Upper lobe of left lung (tissue), 6 donors: ENCODE measurements at regions not wholly inside any gene's neighbourhood (a gene's known extent, or its start where the extent isn't known, plus 50 kb on each side); places are given as distances from the start of the nearest gene placed in this dataset.

Source experiments
- ATAC-seq, 2 donors: fragments of 200-7000 bp; cut with Tn5 transposase; one replicate each; pipeline ENCODE4 v1.9.1; 2022; ENCODE audit warnings: mild to moderate bottlenecking in 2 of 2, moderate library complexity in 2 of 2; ENCODE audit not compliant: low FRiP score in 2 of 2
- DNase-seq, 2 donors: peaks; one replicate each; pipeline ENCODE4 v3.0.0-alpha.2; 2019 to 2020
- H3K27ac ChIP-seq, 4 donors: fragments of 200-600 bp; sonication (generic); one replicate each; pipeline ENCODE4 v1.5.1; 2016 to 2019
- H3K27me3 ChIP-seq, 4 donors: fragments of 200-600 bp; sonication (generic); one replicate each; pipeline ENCODE4 v1.5.1; 2017 to 2019
- H3K36me3 ChIP-seq, 4 donors: fragments of 200-600 bp; sonication (generic); one replicate each; pipeline ENCODE4 v1.5.1; 2016 to 2019
- H3K4me1 ChIP-seq, 4 donors: fragments of 200-600 bp; sonication (generic); one replicate each; pipeline ENCODE4 v1.5.1; 2018 to 2019
- H3K4me3 ChIP-seq, 4 donors: fragments of 200-600 bp; sonication (generic); one replicate each; pipeline ENCODE4 v1.5.1; 2017 to 2019; ENCODE audit warnings: mild to moderate bottlenecking in 2 of 4, moderate library complexity in 1 of 4
- H3K9me3 ChIP-seq, 4 donors: fragments of 200-600 bp; sonication (generic); one replicate each; pipeline ENCODE4 v1.5.1; 2018 to 2019
- EP300 ChIP-seq, 4 donors: sonication (generic); formaldehyde crosslinking; IDR thresholded peaks; one replicate each; pipeline ENCODE4 v1.5.1; 2017; ENCODE audit warnings: antibody characterized with exemption in 4 of 4, control low read depth in 2 of 4
- POLR2A ChIP-seq, 4 donors: fragments of 450-650 bp; IDR thresholded peaks; one replicate each; pipeline ENCODE4 v1.5.1; 2016 to 2017; ENCODE audit warnings: antibody characterized with exemption in 4 of 4, mild to moderate bottlenecking in 2 of 4
- POLR2AphosphoS5 ChIP-seq, 2 donors: sonication (generic); formaldehyde crosslinking; IDR thresholded peaks; one replicate each; pipeline ENCODE4 v1.5.1; 2017; ENCODE audit warnings: antibody characterized with exemption in 2 of 2
- WGBS, 2 donors: methylation state at CpG; one replicate each; pipeline ENCODE4 v1.1.5; 2017 to 2018; 5-methylcytosine and 5-hydroxymethylcytosine counted together
- TF ChIP-seq, protein P1 (sequence below), 6 experiments: fragments of 450-650 bp in 4 of 6; fragments of 200-600 bp in 2 of 6; sonication (generic) in 2 of 6; IDR thresholded peaks; one replicate each; pipeline ENCODE4 v1.5.1; 2016 to 2019; ENCODE audit warnings: antibody characterized with exemption in 6 of 6
- donor health status: DM: no; HTN: no; CAD: no; lungs with moderate emphysema.
- donor health status: DM: no; HTN: yes; CAD: no; lungs with severe emphysema.

DNA sequence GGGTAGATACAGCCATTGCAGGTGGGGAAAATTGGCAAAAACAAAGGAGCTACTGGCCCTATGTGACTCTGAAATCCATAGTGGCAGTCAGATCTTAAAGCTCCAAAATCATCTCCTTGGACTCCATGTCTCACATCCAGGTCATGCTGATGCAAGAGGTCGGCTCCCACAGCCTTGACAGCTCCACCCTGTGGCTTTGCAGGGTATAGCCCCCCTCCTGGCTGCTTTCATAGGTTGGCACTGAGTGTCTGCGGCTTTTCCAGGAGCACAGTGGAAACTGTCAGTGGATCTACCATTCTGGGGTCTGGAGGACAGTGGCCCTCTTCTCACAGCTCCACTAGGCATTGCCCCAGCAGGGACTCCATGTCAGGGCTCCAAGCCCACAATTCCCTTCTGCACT lies 1190.1 kb downstream of the CDH12 start:
- Histone ChIP-seq H3K4me1 (no peaks in the 10 kb centered on the region), H3K36me3 (no peaks in the 10 kb centered on the region), H3K4me3 (no peak overlapping the region), H3K27me3 (no peaks in the 10 kb centered on the region), H3K9me3 (peaks cover 0 to 7% (median 0%) of the 10 kb centered on the region in 4 donors), H3K27ac (no peak overlapping the region)
- no peak for ATAC-seq
- 72% methylated on average over 2 of the region's 2 CpGs; no CpG with 5 or more reads in 1 of the 2 donors for whole genome bisulfite sequencing, 2 donors
- TF ChIP-seq POLR2AphosphoS5 (IDR thresholded peaks at IDR 0.05) = no peak
- no peak for DNase-seq

DNA sequence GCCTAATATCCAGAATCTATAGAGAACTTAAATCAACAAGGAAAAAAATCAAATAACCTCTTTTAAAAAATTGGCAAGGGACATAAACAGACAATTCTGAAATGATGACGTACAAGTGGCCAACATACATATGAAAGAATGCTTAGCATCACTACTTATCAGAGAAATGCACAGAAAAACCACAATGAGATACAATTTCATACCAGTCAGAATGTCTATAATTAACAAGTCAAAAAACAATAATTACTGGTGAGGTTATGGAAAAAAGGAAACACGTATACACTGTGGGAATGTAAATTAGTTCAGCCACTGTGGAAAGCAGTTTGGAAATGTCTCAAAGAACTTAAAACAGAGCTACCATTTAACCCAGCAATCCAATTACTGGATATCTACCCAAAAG lies 1192.0 kb downstream of the CDH12 start:
- no peaks in the 10 kb centered on the region for H3K36me3 ChIP-seq
- TF ChIP-seq, protein P1, sequence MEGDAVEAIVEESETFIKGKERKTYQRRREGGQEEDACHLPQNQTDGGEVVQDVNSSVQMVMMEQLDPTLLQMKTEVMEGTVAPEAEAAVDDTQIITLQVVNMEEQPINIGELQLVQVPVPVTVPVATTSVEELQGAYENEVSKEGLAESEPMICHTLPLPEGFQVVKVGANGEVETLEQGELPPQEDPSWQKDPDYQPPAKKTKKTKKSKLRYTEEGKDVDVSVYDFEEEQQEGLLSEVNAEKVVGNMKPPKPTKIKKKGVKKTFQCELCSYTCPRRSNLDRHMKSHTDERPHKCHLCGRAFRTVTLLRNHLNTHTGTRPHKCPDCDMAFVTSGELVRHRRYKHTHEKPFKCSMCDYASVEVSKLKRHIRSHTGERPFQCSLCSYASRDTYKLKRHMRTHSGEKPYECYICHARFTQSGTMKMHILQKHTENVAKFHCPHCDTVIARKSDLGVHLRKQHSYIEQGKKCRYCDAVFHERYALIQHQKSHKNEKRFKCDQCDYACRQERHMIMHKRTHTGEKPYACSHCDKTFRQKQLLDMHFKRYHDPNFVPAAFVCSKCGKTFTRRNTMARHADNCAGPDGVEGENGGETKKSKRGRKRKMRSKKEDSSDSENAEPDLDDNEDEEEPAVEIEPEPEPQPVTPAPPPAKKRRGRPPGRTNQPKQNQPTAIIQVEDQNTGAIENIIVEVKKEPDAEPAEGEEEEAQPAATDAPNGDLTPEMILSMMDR (IDR thresholded peaks at IDR 0.05) = no peak
- no peak for TF ChIP-seq POLR2AphosphoS5 (IDR thresholded peaks at IDR 0.05)
- TF ChIP-seq POLR2A (IDR thresholded peaks at IDR 0.05) = no peak
- TF ChIP-seq EP300 (IDR thresholded peaks at IDR 0.05) = no peak
- H3K4me3 ChIP-seq = no peak overlapping the region
- no peaks in the 10 kb centered on the region for H3K27me3 ChIP-seq
- H3K9me3 ChIP-seq = peaks cover 0 to 7% (median 0%) of the 10 kb centered on the region in 4 donors
- WGBS, 2 donors = 82 to 87% methylated on average over 2 of the region's 2 CpGs
- ATAC-seq (no peak), DNase-seq (no peak)
- no peaks in the 10 kb centered on the region for H3K4me1 ChIP-seq
- H3K27ac ChIP-seq = no peak overlapping the region

DNA sequence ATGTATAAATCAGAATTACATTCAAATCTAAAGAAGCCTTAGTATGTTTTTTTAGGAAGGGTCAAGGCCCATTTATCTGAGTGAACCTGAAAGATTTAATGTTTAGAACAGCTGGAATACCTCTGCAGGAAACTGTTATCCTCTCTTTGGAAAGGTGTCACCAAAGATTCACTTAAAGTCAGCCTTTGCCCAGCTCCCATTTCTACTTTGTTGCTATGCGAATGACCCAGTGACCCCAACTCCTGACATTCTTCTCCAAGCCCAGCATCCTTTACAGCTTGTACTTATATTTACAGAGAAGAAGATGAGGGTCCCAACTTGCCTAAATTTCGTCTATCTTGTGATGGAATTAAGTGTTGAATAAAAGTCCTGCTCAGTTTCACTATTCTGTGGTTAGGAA lies 1198.6 kb downstream of the CDH12 start:
- WGBS, 2 donors = 51 to 57% methylated on average over 2 of the region's 2 CpGs

DNA sequence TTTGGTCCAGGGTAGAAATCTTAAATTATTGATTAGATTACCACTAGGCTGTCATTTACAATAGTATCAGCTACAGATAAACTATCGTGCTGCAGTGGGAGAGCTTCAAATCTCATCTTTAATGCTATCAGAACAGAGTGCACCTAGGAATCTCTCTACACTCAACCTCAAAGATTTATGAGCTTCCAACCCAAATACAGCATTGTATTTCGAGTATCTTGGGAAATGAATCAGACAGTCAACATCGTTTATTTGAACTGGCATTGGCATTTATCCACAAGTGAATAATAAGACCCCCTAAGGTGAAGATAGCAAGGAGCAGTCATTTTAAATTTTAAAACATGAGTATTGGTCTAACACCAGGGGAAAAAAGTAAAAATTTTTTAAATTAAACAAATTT lies 1203.2 kb downstream of the CDH12 start:
- Histone ChIP-seq H3K36me3 (no peaks in the 10 kb centered on the region), H3K4me3 (no peak overlapping the region), H3K4me1 (no peaks in the 10 kb centered on the region), H3K9me3 (no peaks in the 10 kb centered on the region), H3K27me3 (no peaks in the 10 kb centered on the region), H3K27ac (no peak overlapping the region)
- TF ChIP-seq, protein P1 (IDR thresholded peaks at IDR 0.05) = no peak
- TF ChIP-seq POLR2AphosphoS5 (IDR thresholded peaks at IDR 0.05) (no peak), EP300 (IDR thresholded peaks at IDR 0.05) (no peak), POLR2A (IDR thresholded peaks at IDR 0.05) (no peak)
- DNase-seq = no peak
- ATAC-seq = no peak
- 33 to 50% methylated on average over 3 of the region's 3 CpGs for WGBS, 2 donors

More for the DNA sequence above, 1198.6 kb downstream of the CDH12 start:
- Histone ChIP-seq H3K27me3 (no peaks in the 10 kb centered on the region), H3K9me3 (no peaks in the 10 kb centered on the region), H3K4me3 (no peak overlapping the region), H3K4me1 (no peaks in the 10 kb centered on the region), H3K27ac (no peak overlapping the region), H3K36me3 (no peaks in the 10 kb centered on the region)
- ATAC-seq (no peak), DNase-seq (no peak)
- TF ChIP-seq POLR2A (IDR thresholded peaks at IDR 0.05) (no peak), EP300 (IDR thresholded peaks at IDR 0.05) (no peak), POLR2AphosphoS5 (IDR thresholded peaks at IDR 0.05) (no peak)
- TF ChIP-seq, protein P1 (IDR thresholded peaks at IDR 0.05) = no peak

DNA sequence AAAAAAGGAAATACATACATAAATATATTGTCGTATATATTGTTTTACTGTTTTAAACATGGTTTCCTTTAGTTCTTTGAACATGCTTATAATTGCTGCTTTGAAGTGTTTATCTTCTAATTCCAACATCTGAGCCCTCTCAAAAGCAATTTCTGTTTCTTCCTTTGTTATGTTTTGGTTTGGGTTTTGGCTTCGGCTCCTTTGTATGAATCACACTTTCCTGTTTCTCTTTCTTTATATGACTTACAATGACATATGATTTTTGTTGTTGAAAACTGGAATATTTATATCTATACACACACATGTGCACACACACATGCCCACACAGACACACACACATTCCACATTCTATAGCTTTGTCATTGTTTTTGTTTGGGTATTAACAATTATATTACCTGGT lies 1206.7 kb downstream of the CDH12 start:
- no peaks in the 10 kb centered on the region for H3K27me3 ChIP-seq
- TF ChIP-seq POLR2A (IDR thresholded peaks at IDR 0.05) (no peak), EP300 (IDR thresholded peaks at IDR 0.05) (no peak), POLR2AphosphoS5 (IDR thresholded peaks at IDR 0.05) (no peak)
- TF ChIP-seq, protein P1 (IDR thresholded peaks at IDR 0.05) = no peak
- H3K9me3 ChIP-seq = no peaks in the 10 kb centered on the region
- WGBS, 2 donors = 52 to 70% methylated on average over 2 of the region's 2 CpGs
- ATAC-seq (no peak), DNase-seq (no peak)
- H3K36me3 ChIP-seq = no peaks in the 10 kb centered on the region
- no peaks in the 10 kb centered on the region for H3K4me1 ChIP-seq
- no peak overlapping the region for H3K4me3 ChIP-seq
- no peak overlapping the region for H3K27ac ChIP-seq
